ENCODE measurements at regions not wholly inside any gene's neighbourhood (a gene's known extent, or its start where the extent isn't known, plus 50 kb on each side); places are given as distances from the start of the nearest gene placed in this dataset.

DNA sequence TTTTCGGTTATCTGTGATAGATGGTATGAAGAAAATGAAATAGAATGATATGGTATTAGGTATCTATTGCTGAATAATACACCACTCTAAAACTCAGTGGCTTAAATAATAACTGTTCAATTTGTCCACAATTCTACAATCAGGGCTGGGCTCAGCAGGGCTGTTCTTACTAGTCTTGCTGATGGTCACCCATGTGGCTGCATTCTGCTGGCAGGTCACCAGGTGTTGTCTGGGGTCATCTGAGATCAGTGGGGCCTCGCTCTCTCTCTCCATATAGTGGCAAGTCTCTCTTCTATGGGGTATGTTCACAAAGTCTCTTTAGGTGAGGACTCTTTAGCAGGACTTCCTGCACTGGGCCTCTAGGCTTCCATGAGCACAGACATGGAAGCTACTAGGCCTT is 130.4 kb upstream of the SORCS3 start:
- no peak for TF ChIP-seq POLR2AphosphoS5 (IDR thresholded peaks at IDR 0.05; ENCODE audit: low read depth, low read length)
- TF ChIP-seq RXRA (IDR thresholded peaks at IDR 0.05; ENCODE audit: insufficient read depth, low read depth, low read length), result no peak
- no peak for TF ChIP-seq SAP30 (IDR thresholded peaks at IDR 0.05; ENCODE audit: insufficient read depth, insufficient replicate concordance, low read length)
- TF ChIP-seq EGR1 (IDR thresholded peaks at IDR 0.05; ENCODE audit: borderline replicate concordance, low read depth, low read length), result no peak
- no peak for TF ChIP-seq POLR2A (IDR thresholded peaks at IDR 0.05; ENCODE audit: control extremely low read depth in 1 of 2, low read depth in 2 of 2, low read length in 2 of 2)
- no peak for TF ChIP-seq CHD1 (IDR thresholded peaks at IDR 0.05; ENCODE audit: low read depth, low read length)
- TF ChIP-seq SP1 (IDR thresholded peaks at IDR 0.05; ENCODE audit: low read depth, low read length), result no peak
